Testis (tissue), 2 donors: ENCODE measurements at regions not wholly inside any gene's neighbourhood (a gene's known extent, or its start where the extent isn't known, plus 50 kb on each side); places are given as distances from the start of the nearest gene placed in this dataset.

Experiments
- DNase-seq: peaks from one replicate; pipeline ENCODE4 v3.0.0-alpha.2; 2019
- H3K27ac ChIP-seq, 2 donors: fragments of 200-600 bp; sonication (generic); one replicate each; pipeline ENCODE4 v1.5.1; 2019
- H3K27me3 ChIP-seq: fragments of 200-600 bp; sonication (generic); one replicate; pipeline ENCODE4 v1.5.1; 2019
- H3K36me3 ChIP-seq: fragments of 200-600 bp; sonication (generic); one replicate; pipeline ENCODE4 v1.5.1; 2017; ENCODE audit warnings: low read depth; ENCODE audit errors: missing control alignments
- H3K4me1 ChIP-seq: fragments of 200-600 bp; sonication (generic); one replicate; pipeline ENCODE4 v1.5.1; 2019
- H3K4me3 ChIP-seq, 2 donors: fragments of 200-600 bp; sonication (generic); one replicate each; pipeline ENCODE4 v1.5.1; 2017 to 2019
- H3K9me3 ChIP-seq: fragments of 200-600 bp; sonication (generic); one replicate; pipeline ENCODE4 v1.5.1; 2017
- POLR2A ChIP-seq: fragments of 450-650 bp; IDR thresholded peaks from one replicate; pipeline ENCODE4 v1.6.1; 2017; ENCODE audit warnings: antibody characterized with exemption, mild to moderate bottlenecking, moderate library complexity
- WGBS, 2 donors: methylation state at CpG; one replicate each; pipeline ENCODE4 v1.1.5; 2018; 5-methylcytosine and 5-hydroxymethylcytosine counted together
- intact Hi-C: fragments of 100-400 bp; cut with DNase I; formaldehyde crosslinking; loops from one replicate; pipeline ENCODE4 v1.15.1; 2023; ENCODE audit warnings: low total_unique reads
- TF ChIP-seq, protein P1 (sequence below), 3 experiments: fragments of 450-650 bp in 2 of 3; fragments of 200-600 bp in 1 of 3; sonication (generic) in 1 of 3; IDR thresholded peaks; one replicate each; pipeline ENCODE4 v1.5.1; 2016 to 2019; ENCODE audit warnings: antibody characterized with exemption in 3 of 3, mild to moderate bottlenecking in 2 of 3, moderate library complexity in 1 of 3

DNA sequence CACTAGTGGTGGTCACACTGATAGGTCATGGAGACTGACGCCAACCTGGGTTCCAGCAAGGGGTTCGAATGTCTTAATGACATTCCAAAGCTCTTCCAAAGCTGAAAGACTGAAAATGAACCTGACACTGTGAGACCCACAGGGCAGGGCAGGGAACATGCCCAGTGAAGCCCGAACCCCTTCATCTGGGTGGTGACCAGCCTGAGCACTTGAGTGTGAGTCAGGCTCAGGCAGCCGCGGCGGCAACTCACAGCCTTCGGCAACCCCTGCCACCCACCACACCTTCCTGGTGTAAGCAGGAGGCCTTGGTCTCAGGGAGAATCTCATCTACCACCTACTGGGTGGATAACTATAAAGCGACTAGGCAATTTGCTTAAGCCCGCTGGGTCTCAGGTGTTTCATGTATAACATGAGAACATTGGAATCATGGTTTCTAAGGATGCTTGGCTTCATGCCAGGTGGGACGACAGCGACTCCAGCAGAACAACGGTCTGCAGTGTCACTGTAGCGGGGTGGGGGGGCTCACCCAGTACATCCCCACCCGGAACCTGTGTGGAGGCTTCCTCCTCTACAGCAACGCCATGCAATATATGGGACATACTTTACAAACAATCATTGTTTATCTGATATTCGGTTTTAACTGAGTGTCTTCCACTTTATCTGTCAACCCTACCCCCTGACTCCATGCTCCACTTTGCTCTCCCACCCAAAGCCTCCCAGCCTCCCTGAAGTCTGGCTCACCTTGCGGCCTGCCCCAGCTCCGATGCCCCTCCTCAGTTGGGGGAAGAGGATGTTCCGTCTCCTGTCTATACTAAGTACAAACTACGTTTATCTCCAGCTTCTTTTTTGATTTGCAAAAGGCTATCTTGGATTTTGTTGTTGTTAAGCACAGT lies 125.0 kb upstream of the MEF2A start:
- DNase-seq = peak; percentile 14

DNA sequence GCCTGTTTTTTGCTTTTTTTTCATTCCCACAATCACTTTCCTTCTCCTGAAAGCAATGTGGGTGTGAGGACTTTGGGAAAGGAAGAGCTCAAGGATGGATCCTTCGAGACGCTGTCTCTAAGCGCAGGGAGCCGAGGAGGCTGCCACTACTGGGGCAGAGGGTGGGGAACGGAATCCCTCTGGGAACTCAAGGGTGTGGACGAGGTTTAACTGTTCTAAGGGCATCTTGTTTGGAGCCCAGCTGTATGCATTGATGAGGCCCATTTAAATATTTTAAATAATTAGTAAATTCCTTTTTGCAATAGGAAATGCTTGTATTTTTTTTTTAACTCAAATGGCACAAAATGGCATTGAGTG lies 124.4 kb upstream of the MEF2A start:
- Histone ChIP-seq H3K9me3 (no peaks in the 10 kb centered on the region), H3K27me3 (no peaks in the 10 kb centered on the region), H3K4me1 (peaks cover 5% of the 10 kb centered on the region), H3K27ac (no peak overlapping the region), H3K4me3 (no peak overlapping the region), H3K36me3 (no peaks in the 10 kb centered on the region)
- no peak for TF ChIP-seq POLR2A
- TF ChIP-seq, protein P1, sequence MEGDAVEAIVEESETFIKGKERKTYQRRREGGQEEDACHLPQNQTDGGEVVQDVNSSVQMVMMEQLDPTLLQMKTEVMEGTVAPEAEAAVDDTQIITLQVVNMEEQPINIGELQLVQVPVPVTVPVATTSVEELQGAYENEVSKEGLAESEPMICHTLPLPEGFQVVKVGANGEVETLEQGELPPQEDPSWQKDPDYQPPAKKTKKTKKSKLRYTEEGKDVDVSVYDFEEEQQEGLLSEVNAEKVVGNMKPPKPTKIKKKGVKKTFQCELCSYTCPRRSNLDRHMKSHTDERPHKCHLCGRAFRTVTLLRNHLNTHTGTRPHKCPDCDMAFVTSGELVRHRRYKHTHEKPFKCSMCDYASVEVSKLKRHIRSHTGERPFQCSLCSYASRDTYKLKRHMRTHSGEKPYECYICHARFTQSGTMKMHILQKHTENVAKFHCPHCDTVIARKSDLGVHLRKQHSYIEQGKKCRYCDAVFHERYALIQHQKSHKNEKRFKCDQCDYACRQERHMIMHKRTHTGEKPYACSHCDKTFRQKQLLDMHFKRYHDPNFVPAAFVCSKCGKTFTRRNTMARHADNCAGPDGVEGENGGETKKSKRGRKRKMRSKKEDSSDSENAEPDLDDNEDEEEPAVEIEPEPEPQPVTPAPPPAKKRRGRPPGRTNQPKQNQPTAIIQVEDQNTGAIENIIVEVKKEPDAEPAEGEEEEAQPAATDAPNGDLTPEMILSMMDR (IDR thresholded peaks at IDR 0.05) = no peak
- no peak for DNase-seq
- intact Hi-C loops = no loop called here
- 73 to 89% methylated on average over 6 of the region's 6 CpGs for WGBS, 2 donors

More for the DNA sequence above, 125.0 kb upstream of the MEF2A start:
- 86 to 87% methylated on average over 19 to 20 of the region's 20 CpGs for WGBS, 2 donors
- intact Hi-C loops = no loop called here
- H3K9me3 ChIP-seq = no peaks in the 10 kb centered on the region
- TF ChIP-seq, protein P1 (IDR thresholded peaks at IDR 0.05) = no peak
- TF ChIP-seq POLR2A = no peak
- no peak overlapping the region for H3K4me3 ChIP-seq
- H3K36me3 ChIP-seq = no peaks in the 10 kb centered on the region
- no peaks in the 10 kb centered on the region for H3K27me3 ChIP-seq
- H3K4me1 ChIP-seq = peaks cover 8% of the 10 kb centered on the region
- H3K27ac ChIP-seq = no peak overlapping the region

DNA sequence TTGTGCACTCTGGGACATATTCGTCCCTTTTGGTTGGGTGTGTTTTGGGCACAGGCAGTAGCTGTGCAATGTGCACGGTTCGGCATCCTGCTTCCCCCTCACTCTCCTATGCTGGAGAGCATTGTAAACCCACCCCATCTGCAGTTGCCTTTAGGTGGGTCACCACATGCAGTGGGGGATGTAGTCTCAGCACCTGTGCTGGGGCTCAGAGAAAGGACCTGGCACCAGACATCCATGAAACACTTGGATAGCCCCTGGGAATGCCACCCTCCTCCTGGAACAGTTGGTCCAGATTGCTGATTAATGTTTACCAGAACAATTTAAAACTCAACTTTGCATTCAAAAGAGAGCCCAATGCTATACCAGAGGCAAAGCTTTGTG lies 123.9 kb upstream of the MEF2A start:
- no peak for DNase-seq

DNA sequence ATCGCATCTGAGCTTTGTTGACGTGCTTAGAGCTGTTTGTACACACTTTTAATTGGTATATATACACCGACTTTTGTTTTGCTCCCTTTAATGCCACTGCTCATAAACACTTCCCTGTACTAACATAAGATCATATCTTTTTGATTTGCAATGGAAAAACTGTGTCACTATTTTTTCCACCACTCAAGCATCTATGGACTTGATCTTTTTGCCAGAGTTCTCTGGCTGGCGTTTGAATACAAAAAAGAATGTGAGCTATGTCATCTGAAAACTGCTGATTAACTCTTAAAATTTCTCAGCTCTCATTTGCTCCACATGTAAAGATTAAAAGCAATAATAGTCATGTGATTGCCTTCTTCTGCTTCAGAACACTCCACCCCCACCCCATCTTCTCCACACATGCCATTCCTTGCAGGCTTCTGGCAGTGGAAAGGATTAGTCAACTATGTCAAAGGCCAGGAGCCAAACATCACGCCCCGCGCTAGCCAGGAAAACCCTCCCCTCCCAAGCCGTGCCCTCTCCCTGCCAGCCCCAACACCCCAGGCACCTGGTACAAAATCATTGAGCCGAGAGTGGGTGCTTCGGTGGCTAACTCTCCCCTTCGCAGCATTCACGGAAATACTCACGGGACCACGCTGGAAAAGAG lies 123.4 kb upstream of the MEF2A start:
- peak; percentile 10 for DNase-seq
- Histone ChIP-seq H3K27me3 (no peaks in the 10 kb centered on the region), H3K9me3 (no peaks in the 10 kb centered on the region), H3K36me3 (no peaks in the 10 kb centered on the region), H3K4me3 (no peak overlapping the region), H3K4me1 (peaks cover 5% of the 10 kb centered on the region), H3K27ac (no peak overlapping the region)
- TF ChIP-seq, protein P1 (IDR thresholded peaks at IDR 0.05) = no peak
- TF ChIP-seq POLR2A = no peak
- WGBS, 2 donors = 48 to 67% methylated on average over 10 to 14 of the region's 14 CpGs
- intact Hi-C loops = no loop called here

More for the DNA sequence above, 123.9 kb upstream of the MEF2A start:
- H3K9me3 ChIP-seq = no peaks in the 10 kb centered on the region
- intact Hi-C loops = no loop called here
- no peaks in the 10 kb centered on the region for H3K36me3 ChIP-seq
- 74 to 85% methylated on average over 3 of the region's 3 CpGs for WGBS, 2 donors
- no peak overlapping the region for H3K27ac ChIP-seq
- no peaks in the 10 kb centered on the region for H3K27me3 ChIP-seq
- H3K4me3 ChIP-seq = no peak overlapping the region
- TF ChIP-seq POLR2A = no peak
- TF ChIP-seq, protein P1 (IDR thresholded peaks at IDR 0.05) = no peak
- H3K4me1 ChIP-seq = peaks cover 5% of the 10 kb centered on the region
